OCI-LY7 (cell line): ENCODE measurements at regions not wholly inside any gene's neighbourhood (a gene's known extent, or its start where the extent isn't known, plus 50 kb on each side); places are given as distances from the start of the nearest gene placed in this dataset.

ENCODE experiments used
- CTCF ChIP-seq: fragments of 200-600 bp; sonication (generic); conservative IDR thresholded peaks from 2 replicates; pipeline ENCODE4 v1.5.1; 2014; ENCODE audit warnings: mild to moderate bottlenecking, antibody characterized with exemption, low read length, moderate library complexity, mixed read lengths
- EZH2phosphoT487 ChIP-seq: fragments of 200-600 bp; sonication (generic); IDR thresholded peaks from 2 replicates; pipeline ENCODE4 v1.6.1; 2018; ENCODE audit warnings: low read depth, borderline replicate concordance, mild to moderate bottlenecking, mixed run types, antibody characterized with exemption, low read length, moderate library complexity, mixed read lengths

DNA sequence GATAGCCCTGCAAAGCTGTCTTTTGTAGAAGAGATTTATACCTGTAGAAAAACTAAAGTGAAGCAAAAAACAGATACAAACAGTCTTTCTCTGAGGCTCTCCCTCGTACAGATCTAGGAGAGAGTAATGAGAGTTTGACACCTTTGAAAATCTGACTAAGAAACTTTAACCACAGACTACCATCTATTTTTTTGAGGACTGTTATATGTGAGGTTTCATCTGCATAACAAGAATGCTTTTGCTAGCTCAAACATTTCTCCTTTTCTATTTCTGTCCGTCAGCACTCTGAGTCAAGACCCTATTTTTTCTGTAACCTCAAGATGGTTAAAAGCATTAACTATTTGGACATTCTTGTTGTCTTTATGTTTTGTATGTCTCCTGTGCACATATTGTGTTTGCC lies 193.0 kb downstream of the BTBD3 start:
- TF ChIP-seq CTCF (no peak), EZH2phosphoT487 (no peak)
